Endodermal cell (in vitro differentiated cells): ENCODE measurements at regions not wholly inside any gene's neighbourhood (a gene's known extent, or its start where the extent isn't known, plus 50 kb on each side); places are given as distances from the start of the nearest gene placed in this dataset.

Source experiments
- DNase-seq: peaks from one replicate; pipeline ENCODE4 v3.0.0-alpha.2; 2017
- H3K27ac ChIP-seq: 2 replicates; pipeline ENCODE4 v1.5.1; 2013; ENCODE audit warnings: mild to moderate bottlenecking, low read depth, low read length, moderate library complexity
- H3K27me3 ChIP-seq: 2 replicates; pipeline ENCODE4 v1.6.1; 2013; ENCODE audit warnings: mild to moderate bottlenecking, low read length, moderate library complexity; ENCODE audit not compliant: insufficient read depth, control insufficient read depth, poor library complexity, severe bottlenecking
- H3K36me3 ChIP-seq: 2 replicates; pipeline ENCODE4 v1.7.0; 2013; ENCODE audit warnings: mild to moderate bottlenecking, low read length, moderate library complexity; ENCODE audit not compliant: control insufficient read depth, insufficient read depth
- H3K4me1 ChIP-seq: one replicate; pipeline ENCODE4 v1.7.0; 2013; ENCODE audit warnings: low read length; ENCODE audit not compliant: control insufficient read depth, insufficient read depth
- H3K4me3 ChIP-seq: 2 replicates; pipeline ENCODE4 v1.5.1; 2013; ENCODE audit warnings: mild to moderate bottlenecking, low read length, moderate library complexity
- H3K9ac ChIP-seq: 2 replicates; pipeline ENCODE4 v1.6.1; 2013; ENCODE audit warnings: mild to moderate bottlenecking, low read length, moderate library complexity; ENCODE audit not compliant: poor library complexity, severe bottlenecking; ENCODE audit errors: extremely low read depth
- H3K9me3 ChIP-seq: 2 replicates; pipeline ENCODE4 v1.6.1; 2013; ENCODE audit warnings: mild to moderate bottlenecking, low read length, moderate library complexity; ENCODE audit not compliant: control insufficient read depth
- H3K27ac Mint-ChIP-seq: 2 replicates; pipeline ENCODE4 v1.8.0; 2020; ENCODE audit warnings: mixed read lengths
- H3K27me3 Mint-ChIP-seq: 2 replicates; pipeline ENCODE4 v1.8.0; 2021; ENCODE audit warnings: mild to moderate bottlenecking, mixed read lengths; ENCODE audit not compliant: insufficient read depth
- H3K36me3 Mint-ChIP-seq: 2 replicates; pipeline ENCODE4 v1.8.0; 2020; ENCODE audit warnings: low read depth, mixed read lengths
- H3K4me1 Mint-ChIP-seq: 2 replicates; pipeline ENCODE4 v1.8.0; 2020; ENCODE audit warnings: mixed read lengths
- H3K4me3 Mint-ChIP-seq: 2 replicates; pipeline ENCODE4 v1.8.0; 2020; ENCODE audit warnings: mild to moderate bottlenecking, moderate library complexity, mixed read lengths
- H3K9me3 Mint-ChIP-seq: 2 replicates; pipeline ENCODE4 v1.8.0; 2020; ENCODE audit warnings: mild to moderate bottlenecking, mixed read lengths
- CTCF ChIP-seq: fragments of 200-600 bp; sonication (generic); conservative IDR thresholded peaks from 2 replicates; pipeline ENCODE4 v1.5.0; 2021; ENCODE audit warnings: antibody characterized with exemption, mild to moderate bottlenecking
- WGBS, 2 experiments: methylation state at CpG; one replicate each; pipeline versions ENCODE4 v1.1.5 to v1.1.7; 2013; ENCODE audit warnings: missing lambda C conversion rate in 2 of 2, mixed read lengths in 1 of 2; ENCODE audit not compliant: insufficient coverage in 1 of 2, insufficient read length in 1 of 2; 5-methylcytosine and 5-hydroxymethylcytosine counted together

DNA sequence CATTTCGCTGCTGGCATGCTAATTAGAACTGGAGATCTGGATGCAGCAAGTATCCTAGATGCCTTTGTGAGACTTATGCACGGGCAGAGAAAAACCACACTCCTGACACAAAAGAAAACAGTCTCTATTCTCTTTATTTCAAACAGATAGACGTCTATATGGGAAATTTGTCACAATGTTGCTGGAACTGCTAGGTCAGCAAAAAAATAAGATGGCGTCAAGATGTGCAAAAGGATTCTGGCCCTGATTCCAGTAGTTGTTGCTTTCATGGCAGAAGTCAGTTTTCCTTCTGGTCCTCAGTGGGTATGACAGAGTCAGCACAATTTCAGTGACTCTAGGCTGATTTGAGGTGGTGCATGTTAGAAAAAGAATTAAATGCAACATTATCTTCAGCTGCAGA, 1068.0 kb downstream of the SLITRK5 start:
- Mint-ChIP-seq H3K36me3 (no peaks in the 10 kb centered on the region), H3K4me3 (no peak overlapping the region), H3K27ac (no peak overlapping the region), H3K4me1 (no peaks in the 10 kb centered on the region), H3K9me3 (peaks cover 8% of the 10 kb centered on the region), H3K27me3 (no peaks in the 10 kb centered on the region)
- Histone ChIP-seq H3K9ac (no peak overlapping the region), H3K4me3 (no peak overlapping the region), H3K27ac (no peak overlapping the region), H3K4me1 (no peaks in the 10 kb centered on the region), H3K9me3 (no peaks in the 10 kb centered on the region), H3K27me3 (no peaks in the 10 kb centered on the region), H3K36me3 (no peaks in the 10 kb centered on the region)
- WGBS, 2 experiments: 92 to 94% methylated on average over 2 to 4 of the region's 4 CpGs
- TF ChIP-seq CTCF: no peak
- DNase-seq: no peak

DNA sequence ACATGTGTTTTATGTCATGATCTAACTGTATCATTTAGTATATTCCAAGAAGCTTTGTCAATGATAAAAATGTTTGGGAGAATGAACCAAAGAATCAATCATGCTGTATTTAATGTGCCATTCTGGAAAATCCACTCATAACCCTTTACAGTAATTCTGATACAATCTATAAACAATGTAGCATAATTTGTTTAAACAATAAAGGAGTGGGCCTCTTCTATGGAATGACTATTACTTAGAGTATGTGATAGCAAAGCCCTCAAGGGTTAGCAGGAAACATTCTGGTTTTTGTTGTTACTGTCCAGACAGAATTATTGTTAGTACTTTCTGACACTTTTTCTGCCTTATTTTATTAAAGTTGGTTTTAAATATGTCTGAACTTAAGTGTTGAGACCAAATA, 1073.1 kb downstream of the SLITRK5 start:
- no peak for DNase-seq
- Mint-ChIP-seq H3K4me1 (no peaks in the 10 kb centered on the region), H3K27me3 (no peaks in the 10 kb centered on the region), H3K4me3 (no peak overlapping the region), H3K9me3 (peaks cover 4% of the 10 kb centered on the region), H3K36me3 (no peaks in the 10 kb centered on the region), H3K27ac (no peak overlapping the region)
- Histone ChIP-seq H3K9ac (no peak overlapping the region), H3K4me1 (no peaks in the 10 kb centered on the region), H3K27ac (no peak overlapping the region), H3K4me3 (no peak overlapping the region), H3K9me3 (no peaks in the 10 kb centered on the region), H3K27me3 (no peaks in the 10 kb centered on the region), H3K36me3 (no peaks in the 10 kb centered on the region)
- TF ChIP-seq CTCF: no peak

- Histone ChIP-seq H3K9ac (no peak overlapping the region), H3K36me3 (no peaks in the 10 kb centered on the region), H3K27ac (no peak overlapping the region), H3K9me3 (no peaks in the 10 kb centered on the region), H3K4me1 (no peaks in the 10 kb centered on the region), H3K4me3 (no peak overlapping the region), H3K27me3 (no peaks in the 10 kb centered on the region)
- no peaks in the 10 kb centered on the region for H3K36me3 Mint-ChIP-seq
- TF ChIP-seq CTCF: no peak
- no peaks in the 10 kb centered on the region for H3K27me3 Mint-ChIP-seq
- peaks cover 4% of the 10 kb centered on the region for H3K9me3 Mint-ChIP-seq
- no peaks in the 10 kb centered on the region for H3K4me1 Mint-ChIP-seq
- no peak for DNase-seq
- H3K27ac Mint-ChIP-seq: no peak overlapping the region
- H3K4me3 Mint-ChIP-seq: no peak overlapping the region
These were observed 1073.8 kb downstream of the SLITRK5 start for GRCh38 chr13:88745011-88745410.
